IMR-90 (cell line): ENCODE measurements at regions not wholly inside any gene's neighbourhood (a gene's known extent, or its start where the extent isn't known, plus 50 kb on each side); places are given as distances from the start of the nearest gene placed in this dataset.
A peak's percentile ranks its signal among the peaks of the same experiment; 100 is the strongest.

Source experiments
- ATAC-seq: fragments of 200-7000 bp; cut with Tn5 transposase; 2 replicates; pipeline ENCODE4 v1.9.1; 2020; ENCODE audit warnings: low read depth, mild to moderate bottlenecking, moderate library complexity
- BruUV-seq: library from RNA; stranded (reverse); fragments of 400-500 nt; replicated peaks from 2 replicates; lab custom pipeline; 2021; lab: Mats Ljungman, UMichigan
- CTCF ChIA-PET: fragments of 300-600 bp; formaldehyde crosslinking; extraction: SDS; loops from one replicate; lab custom pipeline; 2021; ENCODE audit warnings: antibody characterized with exemption; lab: Yijun Ruan, JAX
- POLR2A ChIA-PET: fragments of 300-600 bp; sonication (Branson Sonifier 250); formaldehyde crosslinking; loops from one replicate; lab custom pipeline; 2022; ENCODE audit warnings: antibody characterized with exemption; ENCODE audit not compliant: unreplicated experiment; lab: Charles Lee
- DNase-seq: peaks from one replicate; pipeline ENCODE4 v3.0.0; 2013
- H2AFZ ChIP-seq: replicated peaks from 2 replicates; pipeline ENCODE3; 2013; ENCODE audit warnings: low read length, mild to moderate bottlenecking; ENCODE audit not compliant: poor library complexity
- H2AK5ac ChIP-seq: 2 replicates; pipeline ENCODE4 v1.6.1; 2013; ENCODE audit warnings: low read depth, low read length, inconsistent platforms
- H2AK9ac ChIP-seq: replicated peaks from 2 replicates; pipeline ENCODE3; 2013; ENCODE audit warnings: mild to moderate bottlenecking, low read depth, low read length, moderate library complexity; ENCODE audit not compliant: poor library complexity
- H2BK120ac ChIP-seq: 2 replicates; pipeline ENCODE4 v1.6.1; 2013; ENCODE audit warnings: low read depth, low read length, inconsistent platforms
- H2BK15ac ChIP-seq: 3 replicates; pipeline ENCODE4 v1.6.1; 2013; ENCODE audit warnings: low read depth, low read length, inconsistent platforms
- H2BK20ac ChIP-seq: 2 replicates; pipeline ENCODE4 v1.6.1; 2013; ENCODE audit warnings: low read depth, mild to moderate bottlenecking, inconsistent platforms, low read length, moderate library complexity
- H2BK5ac ChIP-seq: 2 replicates; pipeline ENCODE4 v1.6.1; 2013; ENCODE audit warnings: mild to moderate bottlenecking, low read depth, low read length, inconsistent platforms; ENCODE audit not compliant: poor library complexity, severe bottlenecking
- H3K14ac ChIP-seq: replicated peaks from 2 replicates; pipeline ENCODE4 v1.6.1; 2013; ENCODE audit warnings: low read depth, low read length, inconsistent platforms
- H3K18ac ChIP-seq: 2 replicates; pipeline ENCODE4 v1.6.1; 2013; ENCODE audit warnings: low read depth, low read length, control low read depth
- H3K23ac ChIP-seq: 2 replicates; pipeline ENCODE4 v1.6.1; 2013; ENCODE audit warnings: low read depth, low read length, inconsistent platforms
- H3K27ac ChIP-seq: 2 replicates; pipeline ENCODE4 v1.5.1; 2013; ENCODE audit warnings: mild to moderate bottlenecking, control low read depth, low read length; ENCODE audit not compliant: insufficient read depth
- H3K27me3 ChIP-seq: 2 replicates; pipeline ENCODE4 v1.6.1; 2013; ENCODE audit warnings: low read length; ENCODE audit not compliant: control insufficient read depth, insufficient read depth
- H3K36me3 ChIP-seq: 2 replicates; pipeline ENCODE4 v1.6.1; 2013; ENCODE audit warnings: low read length, mixed read lengths; ENCODE audit not compliant: control insufficient read depth, insufficient read depth
- H3K4ac ChIP-seq: 2 replicates; pipeline ENCODE4 v1.6.1; 2013; ENCODE audit warnings: low read depth, low read length, inconsistent platforms
- H3K4me1 ChIP-seq: 2 replicates; pipeline ENCODE4 v1.6.1; 2013; ENCODE audit warnings: low read length, mixed read lengths; ENCODE audit not compliant: control insufficient read depth, insufficient read depth
- H3K4me2 ChIP-seq: 2 replicates; pipeline ENCODE4 v1.6.1; 2013; ENCODE audit warnings: low read depth, mild to moderate bottlenecking, control low read depth, low read length, moderate library complexity
- H3K4me3 ChIP-seq: 2 replicates; pipeline ENCODE4 v1.5.1; 2013; ENCODE audit warnings: low read depth, mild to moderate bottlenecking, control low read depth, low read length, moderate library complexity; ENCODE audit not compliant: insufficient read depth
- H3K56ac ChIP-seq: 2 replicates; pipeline ENCODE4 v1.6.1; 2013; ENCODE audit warnings: low read length, inconsistent platforms; ENCODE audit not compliant: insufficient read depth; ENCODE audit errors: extremely low read depth
- H3K79me1 ChIP-seq, 2 experiments: 2 replicates each; pipeline ENCODE4 v1.6.1; 2013; ENCODE audit warnings: low read length in 2 of 2, inconsistent platforms in 1 of 2, low read depth in 1 of 2
- H3K9ac ChIP-seq: 2 replicates; pipeline ENCODE4 v1.6.1; 2013; ENCODE audit warnings: low read depth, low read length, control low read depth
- H3K9me1 ChIP-seq: 2 replicates; pipeline ENCODE4 v1.6.1; 2013; ENCODE audit warnings: low read length, inconsistent platforms; ENCODE audit not compliant: insufficient read depth
- H3K9me3 ChIP-seq: 2 replicates; pipeline ENCODE4 v1.6.1; 2013; ENCODE audit warnings: low read length; ENCODE audit not compliant: control insufficient read depth, insufficient read depth
- H4K20me1 ChIP-seq: 2 replicates; pipeline ENCODE4 v1.6.1; 2013; ENCODE audit warnings: low read length, inconsistent platforms; ENCODE audit not compliant: insufficient read depth
- H4K5ac ChIP-seq: 2 replicates; pipeline ENCODE4 v1.6.1; 2013; ENCODE audit warnings: mild to moderate bottlenecking, low read depth, low read length, control low read depth
- H4K8ac ChIP-seq, 2 experiments: 2 replicates each; pipeline ENCODE4 v1.6.1; 2013; ENCODE audit warnings: low read depth in 2 of 2, low read length in 2 of 2, control low read depth in 1 of 2, inconsistent platforms in 1 of 2
- H4K91ac ChIP-seq: 2 replicates; pipeline ENCODE4 v1.6.1; 2013; ENCODE audit warnings: low read depth, low read length, inconsistent platforms; ENCODE audit not compliant: insufficient read depth
- CEBPB ChIP-seq: IDR thresholded peaks from 2 replicates; pipeline ENCODE4 v1.6.1; 2012; ENCODE audit warnings: low read depth, low read length, improper control_type of control experiment
- CHD1 ChIP-seq: IDR thresholded peaks from 2 replicates; pipeline ENCODE4 v1.6.1; 2012; ENCODE audit warnings: low read depth, low read length, improper control_type of control experiment
- FOS ChIP-seq: fragments of 150-350 bp; IDR thresholded peaks from 2 replicates; pipeline ENCODE4 v1.6.1; 2016; ENCODE audit warnings: low read depth, low read length
- MAFK ChIP-seq: IDR thresholded peaks from 2 replicates; pipeline ENCODE4 v1.6.1; 2012; ENCODE audit warnings: low read depth, low read length, improper control_type of control experiment
- MAZ ChIP-seq: IDR thresholded peaks from 2 replicates; pipeline ENCODE4 v1.6.1; 2012; ENCODE audit warnings: low read depth, mild to moderate bottlenecking, low read length, improper control_type of control experiment, moderate library complexity, borderline replicate concordance
- POLR2A ChIP-seq: IDR thresholded peaks from 2 replicates; pipeline ENCODE4 v1.6.1; 2012; ENCODE audit warnings: mild to moderate bottlenecking, low read depth, low read length
- WGBS, 2 experiments: methylation state at CpG; one replicate each; pipeline versions ENCODE4 v1.1.5 to v1.1.7; 2013; ENCODE audit warnings: missing lambda C conversion rate in 2 of 2; ENCODE audit not compliant: insufficient read length in 1 of 2; ENCODE audit errors: extremely low coverage in 2 of 2; 5-methylcytosine and 5-hydroxymethylcytosine counted together
- dilution Hi-C: fragments of 300-500 bp; cut with HindIII; formaldehyde crosslinking; loops from one replicate; pipeline ENCODE4 v1.14.3; 2018; ENCODE audit warnings: low sequenced_read_pairs; ENCODE audit not compliant: unreplicated experiment
- in situ Hi-C: fragments of 300-500 bp; cut with MboI; formaldehyde crosslinking; loops from 3 replicates; pipeline ENCODE4 v1.14.3; 2019; ENCODE audit warnings: low sequenced_read_pairs, inconsistent platforms, mixed read lengths
- intact Hi-C: fragments of 100-400 bp; cut with micrococcal nuclease; formaldehyde crosslinking; loops from 2 replicates; pipeline ENCODE4 v1.10.0; 2022

GRCh38 chr9:78669591-78669990 lies 372.7 kb downstream of the PSAT1 start:
- no peaks in the 10 kb centered on the region for H3K79me1 ChIP-seq
- H3K27ac ChIP-seq: no peak overlapping the region
- H3K9ac ChIP-seq: no peak overlapping the region
- no peak overlapping the region for H2AK5ac ChIP-seq
- no peaks in the 10 kb centered on the region for H3K9me1 ChIP-seq
- no peak overlapping the region for H2BK5ac ChIP-seq
- ATAC-seq (no peak), DNase-seq (peak; percentile 18)
- H4K20me1 ChIP-seq: no peaks in the 10 kb centered on the region
- 100% methylated on average over 1 of the region's 7 CpGs; no CpG with 5 or more reads in 1 of the 2 experiments for WGBS, 2 experiments
- no peak overlapping the region for H3K18ac ChIP-seq
- no peaks in the 10 kb centered on the region for H3K9me3 ChIP-seq
- H4K5ac ChIP-seq: no peak overlapping the region
- H3K4me3 ChIP-seq: no peak overlapping the region
- no peaks in the 10 kb centered on the region for H3K36me3 ChIP-seq
- no peak overlapping the region for H2AFZ ChIP-seq
- in situ Hi-C loops (no loop called here), dilution Hi-C loops (no loop called here), intact Hi-C loops (no loop called here)
- no peak overlapping the region for H3K56ac ChIP-seq
- BruUV-seq: no TSS peak
- TF ChIP-seq FOS: no peak
- no peak for TF ChIP-seq CHD1
- no peak for TF ChIP-seq MAFK
- TF ChIP-seq POLR2A: no peak
- no peak for TF ChIP-seq CEBPB
- TF ChIP-seq MAZ: no peak
- POLR2A ChIA-PET: no interaction called here
- no peak overlapping the region for H2BK20ac ChIP-seq
- H4K91ac ChIP-seq: no peak overlapping the region
- H3K4me1 ChIP-seq: peaks cover 2% of the 10 kb centered on the region; the same call in 1 of the 2 replicates
- no peak overlapping the region for H2BK120ac ChIP-seq
- no peak overlapping the region for H3K4me2 ChIP-seq
- no peak overlapping the region for H3K14ac ChIP-seq
- CTCF ChIA-PET: no interaction called here
- no peak overlapping the region for H3K23ac ChIP-seq
- no peak overlapping the region for H4K8ac ChIP-seq
- no peak overlapping the region for H2AK9ac ChIP-seq
- no peaks in the 10 kb centered on the region for H3K27me3 ChIP-seq
- H3K4ac ChIP-seq: no peak overlapping the region
- no peak overlapping the region for H2BK15ac ChIP-seq
